HL-60 (cell line): ENCODE measurements at regions not wholly inside any gene's neighbourhood (a gene's known extent, or its start where the extent isn't known, plus 50 kb on each side); places are given as distances from the start of the nearest gene placed in this dataset.

Experiments used
- DNase-seq, 2 experiments: peaks; one replicate each; pipeline ENCODE4 v3.0.0-alpha.2; 2010 to 2020; ENCODE audit warnings: low read depth in 1 of 2, low spot score in 1 of 2
- H3K27ac ChIP-seq: fragments of 250-450 bp; sonication (Bioruptor Pico); replicated peaks from 2 replicates; pipeline ENCODE4 v1.5.1; 2020; ENCODE audit warnings: mild to moderate bottlenecking, moderate library complexity
- H3K27me3 ChIP-seq: fragments of 250-450 bp; sonication (Bioruptor Pico); 2 replicates; pipeline ENCODE4 v1.5.1; 2021; ENCODE audit warnings: mild to moderate bottlenecking, moderate library complexity; ENCODE audit not compliant: insufficient read depth, poor library complexity, severe bottlenecking
- H3K4me3 ChIP-seq: replicated peaks from 2 replicates; pipeline ENCODE4 v1.5.1; 2011; ENCODE audit warnings: mild to moderate bottlenecking, control low read depth, low read length; ENCODE audit not compliant: insufficient read depth
- CTCF ChIP-seq: IDR thresholded peaks from one replicate; pipeline ENCODE4 v1.5.1; 2011; ENCODE audit warnings: low read length, control low read depth, inconsistent platforms; ENCODE audit not compliant: insufficient read depth
- GABPA ChIP-seq: IDR thresholded peaks from 2 replicates; pipeline ENCODE4 v1.6.1; 2012; ENCODE audit warnings: low read depth
- POLR2AphosphoS5 ChIP-seq: IDR thresholded peaks from 2 replicates; pipeline ENCODE4 v1.6.1; 2012; ENCODE audit warnings: low read depth
- REST ChIP-seq: IDR thresholded peaks from 2 replicates; pipeline ENCODE4 v1.6.1; 2012; ENCODE audit warnings: low read depth; ENCODE audit not compliant: insufficient replicate concordance
- SPI1 ChIP-seq: IDR thresholded peaks from 2 replicates; pipeline ENCODE4 v1.6.1; 2012; ENCODE audit warnings: low read depth, mild to moderate bottlenecking, borderline replicate concordance

- no peak overlapping the region for H3K4me3 ChIP-seq
- no peak for DNase-seq
- no peak for TF ChIP-seq CTCF
- no peak for TF ChIP-seq REST
- TF ChIP-seq POLR2AphosphoS5: no peak
- no peak for TF ChIP-seq SPI1
- TF ChIP-seq GABPA: no peak
- H3K27me3 ChIP-seq: no peaks in the 10 kb centered on the region
- no peak overlapping the region for H3K27ac ChIP-seq
These were observed 273.9 kb downstream of the RPS24 start for GRCh38 chr10:78307576-78307975.

GRCh38 chr10:78309536-78310237 lies 276.0 kb downstream of the RPS24 start:
- DNase-seq: no peak
- Histone ChIP-seq H3K27me3 (no peaks in the 10 kb centered on the region), H3K27ac (no peak overlapping the region), H3K4me3 (no peak overlapping the region)
- TF ChIP-seq SPI1 (no peak), GABPA (no peak), REST (no peak), POLR2AphosphoS5 (no peak), CTCF (no peak)

- Histone ChIP-seq H3K27me3 (no peaks in the 10 kb centered on the region), H3K4me3 (no peak overlapping the region), H3K27ac (no peak overlapping the region)
- DNase-seq: no peak
- TF ChIP-seq REST: no peak
- no peak for TF ChIP-seq GABPA
- TF ChIP-seq POLR2AphosphoS5: no peak
- no peak for TF ChIP-seq SPI1
- no peak for TF ChIP-seq CTCF
These were observed 276.9 kb downstream of the RPS24 start for GRCh38 chr10:78310481-78311080.
